DND-41 (cell line): ENCODE measurements at regions not wholly inside any gene's neighbourhood (a gene's known extent, or its start where the extent isn't known, plus 50 kb on each side); places are given as distances from the start of the nearest gene placed in this dataset.

Experiments
- CTCF ChIP-seq: IDR thresholded peaks from 2 replicates; pipeline ENCODE4 v1.5.1; 2012; ENCODE audit warnings: borderline replicate concordance, low read length, moderate library complexity, mild to moderate bottlenecking; ENCODE audit not compliant: poor library complexity, severe bottlenecking; ENCODE audit errors: extremely low read depth
- EZH2 ChIP-seq: IDR thresholded peaks from 3 replicates; pipeline ENCODE4 v1.6.1; 2012; ENCODE audit warnings: borderline replicate concordance, low read depth, mild to moderate bottlenecking, moderate library complexity, low read length, inconsistent platforms; ENCODE audit not compliant: severe bottlenecking

- no peak for TF ChIP-seq CTCF
- no peak for TF ChIP-seq EZH2
Observed at GRCh38 chr14:98647754-98648153, 624.2 kb downstream of the BCL11B start.
